ENCODE measurements at regions not wholly inside any gene's neighbourhood (a gene's known extent, or its start where the extent isn't known, plus 50 kb on each side); places are given as distances from the start of the nearest gene placed in this dataset.

- TF ChIP-seq FOSL1 (IDR thresholded peaks at IDR 0.05; ENCODE audit: insufficient read depth, low read depth, low read length) (no peak), SP1 (IDR thresholded peaks at IDR 0.05; ENCODE audit: low read depth, low read length) (no peak), JUN (IDR thresholded peaks at IDR 0.05; ENCODE audit: low read depth, low read length) (no peak)
These were observed 118.9 kb upstream of the NFIB start (continued) for GRCh38 chr9:14432666-14433350.
